Lower leg skin (tissue), 4 donors: ENCODE measurements at regions not wholly inside any gene's neighbourhood (a gene's known extent, or its start where the extent isn't known, plus 50 kb on each side); places are given as distances from the start of the nearest gene placed in this dataset.

Source experiments
- DNase-seq, 2 donors: peaks; one replicate each; pipeline ENCODE4 v3.0.0-alpha.2; 2019; ENCODE audit warnings: low spot score in 2 of 2
- H3K4me3 ChIP-seq: fragments of 200-600 bp; sonication (generic); 2 replicates; pipeline ENCODE4 v1.5.1; 2017; ENCODE audit warnings: mild to moderate bottlenecking, low read depth; ENCODE audit not compliant: poor library complexity, severe bottlenecking
- POLR2A ChIP-seq, 2 donors: fragments of 450-650 bp; IDR thresholded peaks; one replicate each; pipeline ENCODE4 v1.6.1; 2016 to 2017; ENCODE audit warnings: antibody characterized with exemption in 2 of 2, mild to moderate bottlenecking in 1 of 2, moderate library complexity in 1 of 2
- WGBS, 2 donors: methylation state at CpG; one replicate each; pipeline ENCODE4 v1.1.5; 2018; 5-methylcytosine and 5-hydroxymethylcytosine counted together
- intact Hi-C: fragments of 100-400 bp; cut with DNase I; formaldehyde crosslinking; loops from one replicate; pipeline ENCODE4 v1.15.0; 2023; ENCODE audit warnings: low total_unique reads
- TF ChIP-seq, protein P1 (sequence below), 3 donors: fragments of 450-650 bp; IDR thresholded peaks; one replicate each; pipeline ENCODE4 v1.5.1; 2016; ENCODE audit warnings: antibody characterized with exemption in 3 of 3, mild to moderate bottlenecking in 3 of 3, moderate library complexity in 2 of 3

DNA sequence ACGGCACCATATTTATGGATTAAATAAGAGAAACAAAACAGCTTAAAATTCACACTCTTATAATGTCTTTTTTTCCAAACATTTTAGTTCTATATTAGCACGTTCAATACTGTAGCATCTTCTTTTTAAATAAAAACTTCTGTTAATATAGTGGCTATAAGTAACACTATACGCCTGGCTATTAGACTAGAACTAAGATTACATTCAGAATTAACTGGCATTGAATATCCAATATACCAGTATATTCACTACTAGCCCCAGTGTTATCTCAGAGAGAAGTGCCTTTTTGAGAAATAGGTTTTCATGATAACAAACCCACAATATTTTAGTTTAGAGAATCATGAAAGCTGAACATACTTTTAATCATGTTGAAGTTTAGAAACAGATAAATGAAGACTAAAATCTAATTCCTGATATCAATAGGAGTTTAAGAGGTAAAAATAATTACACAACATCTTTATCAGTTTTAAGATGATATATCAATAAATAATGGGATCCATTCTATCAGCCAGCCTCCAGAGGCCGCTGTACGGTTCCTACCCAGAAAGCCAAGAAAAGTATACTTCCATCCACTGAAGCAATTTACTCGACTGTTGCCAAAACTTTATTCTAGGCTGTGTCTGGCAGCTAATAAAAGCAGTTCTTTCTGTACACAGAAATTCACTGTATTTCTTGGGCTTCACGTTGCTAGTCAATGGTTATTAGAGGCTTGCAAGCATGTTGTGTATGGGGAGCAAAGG, 1113.4 kb upstream of the MIR17HG start:
- DNase-seq = no peak
- no peak overlapping the region for H3K4me3 ChIP-seq
- intact Hi-C loops = no loop called here
- WGBS, 2 donors = 82 to 84% methylated on average over 7 of the region's 7 CpGs
- no peak for TF ChIP-seq POLR2A (IDR thresholded peaks at IDR 0.05)
- TF ChIP-seq, protein P1, sequence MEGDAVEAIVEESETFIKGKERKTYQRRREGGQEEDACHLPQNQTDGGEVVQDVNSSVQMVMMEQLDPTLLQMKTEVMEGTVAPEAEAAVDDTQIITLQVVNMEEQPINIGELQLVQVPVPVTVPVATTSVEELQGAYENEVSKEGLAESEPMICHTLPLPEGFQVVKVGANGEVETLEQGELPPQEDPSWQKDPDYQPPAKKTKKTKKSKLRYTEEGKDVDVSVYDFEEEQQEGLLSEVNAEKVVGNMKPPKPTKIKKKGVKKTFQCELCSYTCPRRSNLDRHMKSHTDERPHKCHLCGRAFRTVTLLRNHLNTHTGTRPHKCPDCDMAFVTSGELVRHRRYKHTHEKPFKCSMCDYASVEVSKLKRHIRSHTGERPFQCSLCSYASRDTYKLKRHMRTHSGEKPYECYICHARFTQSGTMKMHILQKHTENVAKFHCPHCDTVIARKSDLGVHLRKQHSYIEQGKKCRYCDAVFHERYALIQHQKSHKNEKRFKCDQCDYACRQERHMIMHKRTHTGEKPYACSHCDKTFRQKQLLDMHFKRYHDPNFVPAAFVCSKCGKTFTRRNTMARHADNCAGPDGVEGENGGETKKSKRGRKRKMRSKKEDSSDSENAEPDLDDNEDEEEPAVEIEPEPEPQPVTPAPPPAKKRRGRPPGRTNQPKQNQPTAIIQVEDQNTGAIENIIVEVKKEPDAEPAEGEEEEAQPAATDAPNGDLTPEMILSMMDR (IDR thresholded peaks at IDR 0.05) = no peak

DNA sequence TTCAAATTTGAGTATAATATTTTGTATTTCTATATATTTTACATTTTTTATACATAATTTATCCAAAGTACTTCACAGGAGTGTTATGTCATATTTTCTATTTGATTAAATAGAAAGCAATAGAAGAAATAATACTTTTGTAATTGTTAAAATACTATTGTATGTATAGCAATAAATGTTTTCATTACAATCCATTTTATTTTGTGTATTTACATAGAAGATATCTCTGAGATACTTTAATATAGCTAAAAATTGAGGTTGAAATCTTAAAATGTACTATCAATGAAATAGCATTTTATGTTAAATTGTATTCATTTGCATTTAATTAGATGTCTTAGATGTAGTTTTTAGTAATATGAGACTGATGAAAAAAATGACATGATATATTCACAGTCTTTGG, 1109.6 kb upstream of the MIR17HG start:
- TF ChIP-seq, protein P1 (IDR thresholded peaks at IDR 0.05) = no peak
- TF ChIP-seq POLR2A (IDR thresholded peaks at IDR 0.05) = no peak
- DNase-seq = no peak
- intact Hi-C loops = no loop called here
- H3K4me3 ChIP-seq = no peak overlapping the region

DNA sequence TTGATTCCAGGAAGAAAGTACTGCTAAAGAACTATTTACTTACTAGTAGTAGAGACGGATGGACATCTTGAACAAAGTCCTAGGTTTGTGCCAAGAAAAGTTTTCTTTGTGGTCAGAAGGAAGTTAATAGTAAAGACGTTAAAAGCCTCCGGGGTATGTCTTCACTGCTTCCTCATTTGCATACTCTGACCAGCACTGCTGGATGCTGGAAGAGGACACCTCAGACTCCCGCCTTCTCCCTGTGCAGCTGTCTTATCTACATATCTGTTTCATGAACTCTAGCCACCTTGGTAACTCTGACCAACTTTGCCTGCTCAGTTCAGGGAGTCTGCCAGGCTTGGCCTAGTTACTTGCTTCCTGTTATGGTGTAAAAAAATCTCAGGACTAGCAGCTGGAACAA, 1109.1 kb upstream of the MIR17HG start:
- H3K4me3 ChIP-seq = no peak overlapping the region
- no peak for DNase-seq
- intact Hi-C loops = no loop called here
- WGBS, 2 donors = 53 to 60% methylated on average over 4 of the region's 4 CpGs
- no peak for TF ChIP-seq POLR2A (IDR thresholded peaks at IDR 0.05)
- TF ChIP-seq, protein P1 (IDR thresholded peaks at IDR 0.05) = no peak

DNA sequence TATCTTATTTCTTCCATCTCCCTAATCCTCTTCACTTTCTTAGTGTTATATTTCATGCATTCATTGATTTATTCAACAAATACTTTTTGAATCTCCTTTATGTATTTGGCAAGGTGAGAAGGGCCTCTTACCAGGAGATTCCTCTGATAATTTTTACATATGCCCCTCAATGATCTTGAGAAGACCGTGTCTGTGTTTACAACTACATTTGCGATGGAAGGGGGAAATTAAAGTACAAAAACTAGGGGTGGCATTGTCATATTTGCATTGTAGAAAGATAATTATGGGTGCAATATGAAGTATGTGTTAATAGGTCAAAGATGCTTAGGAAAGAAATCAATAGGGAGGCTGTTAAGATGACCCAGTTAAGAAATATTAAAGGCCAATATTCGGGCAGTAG, 1108.4 kb upstream of the MIR17HG start:
- WGBS, 2 donors = 88 to 90% methylated on average over 3 of the region's 3 CpGs
- H3K4me3 ChIP-seq = no peak overlapping the region
- no peak for TF ChIP-seq POLR2A (IDR thresholded peaks at IDR 0.05)
- TF ChIP-seq, protein P1 (IDR thresholded peaks at IDR 0.05) = no peak
- DNase-seq = no peak
- intact Hi-C loops = no loop called here

DNA sequence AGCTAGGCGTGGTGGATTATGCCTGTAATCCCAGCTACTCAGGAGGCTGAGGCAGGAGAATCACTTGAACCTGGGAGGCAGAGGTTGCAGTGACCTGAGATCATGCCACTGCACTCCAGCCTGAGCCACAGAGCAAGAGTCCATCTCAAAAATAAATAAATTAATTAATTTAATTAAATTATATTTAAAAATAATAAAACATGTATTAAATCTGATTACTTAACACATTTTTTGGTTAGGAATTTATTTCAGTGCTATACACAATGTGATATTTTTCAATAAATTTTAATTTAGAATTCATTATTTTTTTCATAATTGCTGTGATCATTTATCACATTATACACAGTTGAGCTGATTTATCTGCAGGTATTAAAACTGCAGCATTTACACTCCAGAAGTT, 1101.5 kb upstream of the MIR17HG start:
- DNase-seq = no peak
- TF ChIP-seq, protein P1 (IDR thresholded peaks at IDR 0.05) = no peak
- TF ChIP-seq POLR2A (IDR thresholded peaks at IDR 0.05) = no peak
- intact Hi-C loops = no loop called here
- 92 to 96% methylated on average over 1 of the region's 1 CpG for WGBS, 2 donors
- no peak overlapping the region for H3K4me3 ChIP-seq
